B cell (primary cell): ENCODE measurements at regions not wholly inside any gene's neighbourhood (a gene's known extent, or its start where the extent isn't known, plus 50 kb on each side); places are given as distances from the start of the nearest gene placed in this dataset.

Source experiments
- ATAC-seq: fragments of 200-7000 bp; cut with Tn5 transposase; one replicate; pipeline ENCODE4 v1.10.0; 2021; ENCODE audit warnings: low read depth, mild to moderate bottlenecking, moderate number of reproducible peaks, moderate library complexity
- CTCF ChIA-PET: fragments of 350-600 bp; sonication (Branson Sonifier 250); formaldehyde crosslinking; loops from one replicate; lab custom pipeline; 2021; ENCODE audit warnings: antibody characterized with exemption, inconsistent platforms; lab: Charles Lee
- POLR2A ChIA-PET: fragments of 350-600 bp; sonication (Branson Sonifier 250); formaldehyde crosslinking; loops from one replicate; lab custom pipeline; 2021; ENCODE audit warnings: antibody characterized with exemption; lab: Charles Lee
- DNase-seq: peaks from one replicate; pipeline ENCODE4 v3.0.0; 2013
- H2AFZ ChIP-seq: 2 replicates; pipeline ENCODE4 v1.6.1; 2012; ENCODE audit warnings: mild to moderate bottlenecking, low read depth, low read length; ENCODE audit not compliant: insufficient read depth, poor library complexity, severe bottlenecking
- H3K27ac ChIP-seq, 2 donors: 1 replicate in 1 of 2; 2 replicates in 1 of 2; pipeline ENCODE4 v1.5.1; 2012 to 2013; ENCODE audit warnings: low read length in 2 of 2, mild to moderate bottlenecking in 2 of 2, moderate library complexity in 1 of 2
- H3K27me3 ChIP-seq, 4 experiments: fragments of 200-600 bp in 1 of 4; sonication (generic) in 1 of 4; replicated peaks in 1 of 4; 1 replicate in 2 of 4; 2 replicates in 2 of 4; pipeline versions ENCODE4 v1.6.1 to v1.7.0; 2013 to 2016; ENCODE audit warnings: low read length in 3 of 4, mild to moderate bottlenecking in 2 of 4, mixed read lengths in 1 of 4, moderate library complexity in 1 of 4; ENCODE audit not compliant: insufficient read depth in 4 of 4, control insufficient read depth in 3 of 4; ENCODE audit errors: control extremely low read depth in 1 of 4
- H3K36me3 ChIP-seq, 2 experiments: replicated peaks in 1 of 2; 1 replicate in 1 of 2; 2 replicates in 1 of 2; pipeline versions ENCODE4 v1.6.1 to v1.7.1; 2013; ENCODE audit warnings: low read length in 1 of 2; ENCODE audit not compliant: insufficient read depth in 2 of 2, control insufficient read depth in 1 of 2; ENCODE audit errors: control extremely low read depth in 1 of 2, extremely low read depth in 1 of 2
- H3K4me1 ChIP-seq, 2 donors: fragments of 200-600 bp in 1 of 2; sonication (generic) in 1 of 2; 1 replicate in 1 of 2; 2 replicates in 1 of 2; pipeline versions ENCODE4 v1.5.1 to v1.6.1; 2013 to 2017; ENCODE audit warnings: low read length in 2 of 2; ENCODE audit not compliant: control insufficient read depth in 2 of 2, insufficient read depth in 2 of 2
- H3K4me2 ChIP-seq: replicated peaks from 2 replicates; pipeline ENCODE3; 2012; ENCODE audit warnings: mild to moderate bottlenecking, low read depth, low read length; ENCODE audit not compliant: poor library complexity, severe bottlenecking
- H3K4me3 ChIP-seq, 5 experiments: fragments of 200-600 bp in 1 of 5; sonication (generic) in 1 of 5; 1 replicate in 3 of 5; 2 replicates in 2 of 5; pipeline versions ENCODE4 v1.5.1 to v1.7.0; 2011 to 2016; ENCODE audit warnings: low read length in 4 of 5, mild to moderate bottlenecking in 4 of 5, low read depth in 2 of 5, control low read depth in 1 of 5, moderate library complexity in 1 of 5; ENCODE audit not compliant: insufficient read depth in 1 of 5; ENCODE audit errors: control extremely low read depth in 1 of 5, extremely low read depth in 1 of 5
- H3K79me2 ChIP-seq: fragments of 200-600 bp; sonication (generic); one replicate; pipeline ENCODE4 v1.6.0; 2016; ENCODE audit warnings: low read length; ENCODE audit not compliant: control insufficient read depth, insufficient read depth
- H3K9ac ChIP-seq: fragments of 200-600 bp; sonication (generic); 2 replicates; pipeline ENCODE4 v1.6.1; 2017; ENCODE audit warnings: mild to moderate bottlenecking, low read length, moderate library complexity
- H3K9me3 ChIP-seq, 3 donors: one replicate each; pipeline versions ENCODE4 v1.6.1 to v1.7.1; 2013; ENCODE audit warnings: low read length in 2 of 3; ENCODE audit not compliant: control insufficient read depth in 2 of 3, insufficient read depth in 1 of 3; ENCODE audit errors: control extremely low read depth in 1 of 3
- H4K20me1 ChIP-seq: 2 replicates; pipeline ENCODE4 v1.6.0; 2012; ENCODE audit warnings: mild to moderate bottlenecking, low read length; ENCODE audit not compliant: insufficient read depth, control insufficient read depth, poor library complexity, severe bottlenecking
- H3K27ac Mint-ChIP-seq: one replicate; pipeline ENCODE4 v1.8.0; 2021; ENCODE audit warnings: mixed read lengths
- H3K27me3 Mint-ChIP-seq: one replicate; pipeline ENCODE4 v1.8.0; 2021; ENCODE audit warnings: mixed read lengths
- H3K4me1 Mint-ChIP-seq: one replicate; pipeline ENCODE4 v1.8.0; 2021; ENCODE audit warnings: mixed read lengths
- H3K4me3 Mint-ChIP-seq: one replicate; pipeline ENCODE4 v1.8.0; 2021; ENCODE audit warnings: mixed read lengths
- H3K9me3 Mint-ChIP-seq: one replicate; pipeline ENCODE4 v1.8.0; 2022; ENCODE audit warnings: mixed read lengths; ENCODE audit not compliant: insufficient read depth
- CTCF ChIP-seq: fragments of 200-600 bp; IDR thresholded peaks from one replicate; pipeline ENCODE4 v1.8.0; 2022; ENCODE audit warnings: antibody characterized with exemption, mild to moderate bottlenecking
- EZH2 ChIP-seq: IDR thresholded peaks from 2 replicates; pipeline ENCODE4 v1.6.1; 2012; ENCODE audit warnings: borderline replicate concordance, low read depth, mild to moderate bottlenecking, moderate library complexity, low read length; ENCODE audit not compliant: insufficient read depth, poor library complexity, severe bottlenecking
- WGBS: methylation state at CpG from one replicate; pipeline ENCODE4 v1.1.5; 2013; ENCODE audit warnings: missing lambda C conversion rate; ENCODE audit not compliant: insufficient coverage; 5-methylcytosine and 5-hydroxymethylcytosine counted together
- intact Hi-C: fragments of 100-400 bp; cut with micrococcal nuclease; formaldehyde crosslinking; loops from one replicate; pipeline ENCODE4 v1.10.0; 2022

GRCh38 chr13:44747179-44747578, 171.0 kb upstream of the TSC22D1 start:
- Mint-ChIP-seq H3K9me3 (peaks cover 4% of the 10 kb centered on the region), H3K4me1 (no peaks in the 10 kb centered on the region), H3K27me3 (peaks cover 8% of the 10 kb centered on the region), H3K4me3 (no peak overlapping the region), H3K27ac (no peak overlapping the region)
- Histone ChIP-seq H4K20me1 (no peaks in the 10 kb centered on the region), H3K9ac (no peak overlapping the region), H3K4me1 (no peaks in the 10 kb centered on the region), H3K9me3 (no peaks in the 10 kb centered on the region), H3K27me3 (no peaks in the 10 kb centered on the region), H3K79me2 (no peaks in the 10 kb centered on the region), H2AFZ (no peak overlapping the region), H3K36me3 (no peaks in the 10 kb centered on the region), H3K27ac (no peak overlapping the region), H3K4me2 (no peak overlapping the region), H3K4me3 (no peak overlapping the region)
- TF ChIP-seq CTCF (no peak), EZH2 (no peak)
- intact Hi-C loops = no loop called here
- no peak for DNase-seq
- ATAC-seq = no peak
- CTCF ChIA-PET = no interaction called here
- 93% methylated on average over 4 of the region's 4 CpGs for WGBS
- POLR2A ChIA-PET = no interaction called here

- no peaks in the 10 kb centered on the region for H3K27me3 ChIP-seq
- no peak for TF ChIP-seq CTCF
- no peak for TF ChIP-seq EZH2
- H3K27me3 Mint-ChIP-seq = peaks cover 8% of the 10 kb centered on the region
- no peaks in the 10 kb centered on the region for H3K79me2 ChIP-seq
- H3K27ac ChIP-seq = no peak overlapping the region
- H3K9me3 ChIP-seq = no peaks in the 10 kb centered on the region
- H3K4me1 ChIP-seq = no peaks in the 10 kb centered on the region
- POLR2A ChIA-PET = no interaction called here
- H3K36me3 ChIP-seq = no peaks in the 10 kb centered on the region
- no peak overlapping the region for H3K9ac ChIP-seq
- H3K4me1 Mint-ChIP-seq = no peaks in the 10 kb centered on the region
- no peak for DNase-seq
- peaks cover 4% of the 10 kb centered on the region for H3K9me3 Mint-ChIP-seq
- no peak overlapping the region for H3K4me2 ChIP-seq
- CTCF ChIA-PET = no interaction called here
- no peak overlapping the region for H3K4me3 ChIP-seq
- ATAC-seq = no peak
- 100% methylated on average over 3 of the region's 5 CpGs for WGBS
- H2AFZ ChIP-seq = no peak overlapping the region
- intact Hi-C loops = no loop called here
- no peak overlapping the region for H3K4me3 Mint-ChIP-seq
- no peak overlapping the region for H3K27ac Mint-ChIP-seq
- no peaks in the 10 kb centered on the region for H4K20me1 ChIP-seq
Measured at GRCh38 chr13:44746690-44747089, 170.6 kb upstream of the TSC22D1 start.
